ENCODE measurements at regions not wholly inside any gene's neighbourhood (a gene's known extent, or its start where the extent isn't known, plus 50 kb on each side); places are given as distances from the start of the nearest gene placed in this dataset.

GRCh38 chr20:63119963-63120807 lies 95.7 kb downstream of the YTHDF1 start:
- Histone ChIP-seq H3K4me1 (ENCODE audit: control insufficient read depth in 2 of 2, insufficient read depth in 2 of 2, low read length in 2 of 2) (no peaks in the 10 kb centered on the region), H3K27me3 (replicated peaks in 1 of 4; ENCODE audit: control extremely low read depth in 1 of 4, control insufficient read depth in 3 of 4, insufficient read depth in 4 of 4, low read length in 3 of 4) (peaks cover 0 to 9% (median 0%) of the 10 kb centered on the region in 4 experiments), H3K9ac (ENCODE audit: low read length) (no peak overlapping the region), H4K20me1 (ENCODE audit: control insufficient read depth, insufficient read depth, low read length, poor library complexity, severe bottlenecking) (no peaks in the 10 kb centered on the region), H2AFZ (ENCODE audit: insufficient read depth, low read depth, low read length, poor library complexity, severe bottlenecking) (no peak overlapping the region), H3K9me3 (ENCODE audit: control extremely low read depth in 1 of 3, control insufficient read depth in 2 of 3, insufficient read depth in 1 of 3, low read length in 2 of 3) (peaks cover 0 to 13% (median 0%) of the 10 kb centered on the region in 3 donors), H3K79me2 (ENCODE audit: control insufficient read depth, insufficient read depth, low read length) (no peaks in the 10 kb centered on the region), H3K4me3 (ENCODE audit: control extremely low read depth in 1 of 5, extremely low read depth in 1 of 5, insufficient read depth in 1 of 5, low read depth in 2 of 5, low read length in 4 of 5) (no peak overlapping the region), H3K36me3 (replicated peaks in 1 of 2; ENCODE audit: control extremely low read depth in 1 of 2, control insufficient read depth in 1 of 2, extremely low read depth in 1 of 2, insufficient read depth in 2 of 2, low read length in 1 of 2) (no peaks in the 10 kb centered on the region), H3K27ac (ENCODE audit: low read length in 2 of 2) (no peak overlapping the region), H3K4me2 (replicated peaks; ENCODE audit: low read depth, low read length, poor library complexity, severe bottlenecking) (no peak overlapping the region)
- Mint-ChIP-seq H3K27me3 (peaks cover 18% of the 10 kb centered on the region), H3K27ac (no peak overlapping the region), H3K4me1 (no peaks in the 10 kb centered on the region), H3K4me3 (no peak overlapping the region), H3K9me3 (ENCODE audit: insufficient read depth) (no peaks in the 10 kb centered on the region)
- no peak for ATAC-seq (ENCODE audit: low read depth)
- ChIA-PET CTCF (no interaction called here), POLR2A (no interaction called here)
- 72% methylated on average over 22 of the region's 22 CpGs for WGBS (ENCODE audit: insufficient coverage)
- intact Hi-C loops (cut with micrococcal nuclease) = no loop called here
- DNase-seq = no peak
- no peak for TF ChIP-seq EZH2 (IDR thresholded peaks at IDR 0.05; ENCODE audit: borderline replicate concordance, insufficient read depth, low read depth, low read length, poor library complexity, severe bottlenecking)

DNA sequence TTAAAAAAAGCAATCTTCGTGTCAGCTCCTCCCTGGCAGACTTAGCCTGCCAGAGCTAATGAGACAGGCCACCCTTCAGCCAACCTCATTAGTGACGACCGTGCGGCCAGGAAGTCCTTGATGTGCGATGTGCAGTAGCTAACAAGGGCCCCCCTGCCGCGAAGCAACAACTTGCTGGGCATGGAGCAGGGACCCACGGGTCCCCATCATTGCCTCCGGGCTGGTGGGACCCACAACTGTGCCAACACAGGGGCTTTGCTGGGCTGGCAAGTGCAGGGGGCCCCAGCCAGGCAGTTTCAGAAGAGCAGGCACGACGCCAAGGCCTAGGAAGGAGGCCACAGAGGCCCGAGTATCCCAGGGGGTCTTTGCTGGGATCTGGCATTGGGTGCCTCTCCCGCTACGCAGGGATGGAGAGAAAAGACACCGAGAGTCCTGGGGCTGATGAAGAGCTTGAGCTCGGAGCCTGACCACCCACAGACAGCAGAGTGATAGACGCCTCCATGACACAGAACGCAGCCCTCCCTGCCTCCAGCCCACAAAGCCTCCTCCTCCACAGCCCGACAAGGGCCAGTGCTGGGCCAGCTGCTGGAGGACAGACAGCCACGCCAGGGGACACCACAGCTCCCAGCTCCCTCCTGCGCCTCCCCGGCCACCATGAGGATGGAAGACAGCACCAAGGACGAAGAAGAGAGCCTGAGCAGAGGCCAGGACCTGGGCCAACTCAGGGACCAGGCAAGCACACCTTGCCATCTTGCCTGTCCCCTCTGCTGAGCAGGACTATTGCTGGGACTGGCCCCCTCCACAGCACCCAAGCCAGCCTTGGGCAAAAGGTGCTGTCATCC lies 96.6 kb downstream of the YTHDF1 start:
- Histone ChIP-seq H3K79me2 (ENCODE audit: control insufficient read depth, insufficient read depth, low read length) (no peaks in the 10 kb centered on the region), H2AFZ (ENCODE audit: insufficient read depth, low read depth, low read length, poor library complexity, severe bottlenecking) (no peak overlapping the region), H3K27me3 (replicated peaks in 1 of 4; ENCODE audit: control extremely low read depth in 1 of 4, control insufficient read depth in 3 of 4, insufficient read depth in 4 of 4, low read length in 3 of 4) (peaks cover 0 to 12% (median 0%) of the 10 kb centered on the region in 4 experiments), H4K20me1 (ENCODE audit: control insufficient read depth, insufficient read depth, low read length, poor library complexity, severe bottlenecking) (no peaks in the 10 kb centered on the region), H3K4me2 (replicated peaks; ENCODE audit: low read depth, low read length, poor library complexity, severe bottlenecking) (no peak overlapping the region), H3K27ac (ENCODE audit: low read length in 2 of 2) (no peak overlapping the region), H3K4me1 (ENCODE audit: control insufficient read depth in 2 of 2, insufficient read depth in 2 of 2, low read length in 2 of 2) (no peaks in the 10 kb centered on the region), H3K4me3 (ENCODE audit: control extremely low read depth in 1 of 5, extremely low read depth in 1 of 5, insufficient read depth in 1 of 5, low read depth in 2 of 5, low read length in 4 of 5) (no peak overlapping the region), H3K9ac (ENCODE audit: low read length) (no peak overlapping the region), H3K9me3 (ENCODE audit: control extremely low read depth in 1 of 3, control insufficient read depth in 2 of 3, insufficient read depth in 1 of 3, low read length in 2 of 3) (peaks cover 0 to 13% (median 0%) of the 10 kb centered on the region in 3 donors), H3K36me3 (replicated peaks in 1 of 2; ENCODE audit: control extremely low read depth in 1 of 2, control insufficient read depth in 1 of 2, extremely low read depth in 1 of 2, insufficient read depth in 2 of 2, low read length in 1 of 2) (no peaks in the 10 kb centered on the region)
- ATAC-seq (ENCODE audit: low read depth) = no peak
- TF ChIP-seq CTCF (IDR thresholded peaks at IDR 0.05) (no peak), EZH2 (IDR thresholded peaks at IDR 0.05; ENCODE audit: borderline replicate concordance, insufficient read depth, low read depth, low read length, poor library complexity, severe bottlenecking) (no peak)
- Mint-ChIP-seq H3K27ac (no peak overlapping the region), H3K9me3 (ENCODE audit: insufficient read depth) (no peaks in the 10 kb centered on the region), H3K4me3 (no peak overlapping the region), H3K27me3 (peaks cover 26% of the 10 kb centered on the region), H3K4me1 (no peaks in the 10 kb centered on the region)
- 76% methylated on average over 23 of the region's 23 CpGs for WGBS (ENCODE audit: insufficient coverage)
- POLR2A ChIA-PET = no interaction called here
- intact Hi-C loops (cut with micrococcal nuclease) = no loop called here
- CTCF ChIA-PET = no interaction called here
- DNase-seq = no peak

Measured in B cell (primary cell).